RPMI8226 (cell line): ENCODE measurements at regions not wholly inside any gene's neighbourhood (a gene's known extent, or its start where the extent isn't known, plus 50 kb on each side); places are given as distances from the start of the nearest gene placed in this dataset.
"Not testable (repeated sequence)": the region's sequence is repeated elsewhere in the genome, so short reads cannot be mapped to it uniquely, and the experiment has no call there.

Experiments used
- DNase-seq: peaks from one replicate; pipeline ENCODE4 v3.0.0-alpha.2; 2015

DNA sequence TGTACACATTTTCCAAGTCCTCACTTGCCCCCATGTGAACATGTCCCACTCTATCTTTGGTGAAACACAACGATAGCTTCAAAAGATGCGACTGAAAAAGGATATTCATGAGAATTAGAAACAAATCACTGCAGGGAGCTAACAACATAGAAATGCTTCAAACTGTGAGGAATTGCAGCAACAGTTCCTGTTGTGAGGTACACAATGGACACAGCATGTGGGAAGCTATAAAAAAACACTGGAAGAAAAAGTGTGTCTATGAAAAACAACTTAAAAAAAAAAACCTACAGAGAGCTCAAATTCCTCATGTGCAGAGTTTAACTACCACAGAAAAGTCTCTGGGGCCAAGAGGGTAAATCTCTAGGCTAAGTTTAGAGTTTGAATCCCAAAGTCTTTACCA is 51.6 kb upstream of the BLTP1 start:
- no peak for DNase-seq

DNA sequence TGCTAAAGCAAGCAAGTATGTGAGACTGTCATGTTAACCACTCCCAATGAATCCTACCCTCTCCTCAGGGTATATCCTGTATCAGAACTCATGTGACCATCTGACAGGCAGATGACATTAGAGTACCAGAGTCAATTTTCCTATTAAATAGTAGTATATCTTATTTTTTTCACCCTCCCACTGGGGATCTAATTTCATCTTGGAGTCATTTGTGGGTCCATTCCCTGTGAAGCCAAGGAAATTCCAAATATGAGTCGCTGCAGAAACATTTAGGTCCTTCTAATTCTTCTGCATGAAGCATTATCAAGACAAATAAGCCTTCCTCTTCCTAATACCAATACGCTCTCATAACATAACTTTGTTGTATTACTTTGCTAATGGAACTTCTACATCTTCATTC is 52.2 kb upstream of the BLTP1 start:
- no peak for DNase-seq

DNA sequence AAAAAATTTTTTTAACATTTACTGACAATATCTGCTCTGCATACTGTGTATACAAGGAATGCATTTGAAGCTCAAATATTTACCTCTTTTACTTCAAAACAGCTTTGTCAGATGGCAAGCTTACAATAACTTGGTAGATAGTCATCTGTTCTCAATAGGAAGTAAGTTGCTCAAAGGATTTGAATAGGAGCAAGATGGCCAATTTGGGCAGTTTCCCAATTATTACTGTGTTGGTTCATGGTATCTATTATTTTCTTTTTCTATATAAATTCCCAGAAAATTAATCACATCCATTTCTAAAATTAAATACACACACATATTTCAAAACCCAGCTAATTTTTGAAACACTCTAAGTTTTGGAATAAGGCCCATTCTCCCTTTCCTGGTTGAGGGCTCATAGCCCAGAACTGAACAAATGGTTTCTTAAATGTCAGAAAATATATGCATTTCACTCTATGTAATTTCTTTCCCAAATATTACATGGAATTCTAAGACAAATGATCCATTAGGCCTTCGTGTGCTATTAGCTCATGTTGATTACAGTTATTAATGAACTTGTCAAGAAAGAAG is 60.2 kb upstream of the BLTP1 start:
- no peak for DNase-seq

DNA sequence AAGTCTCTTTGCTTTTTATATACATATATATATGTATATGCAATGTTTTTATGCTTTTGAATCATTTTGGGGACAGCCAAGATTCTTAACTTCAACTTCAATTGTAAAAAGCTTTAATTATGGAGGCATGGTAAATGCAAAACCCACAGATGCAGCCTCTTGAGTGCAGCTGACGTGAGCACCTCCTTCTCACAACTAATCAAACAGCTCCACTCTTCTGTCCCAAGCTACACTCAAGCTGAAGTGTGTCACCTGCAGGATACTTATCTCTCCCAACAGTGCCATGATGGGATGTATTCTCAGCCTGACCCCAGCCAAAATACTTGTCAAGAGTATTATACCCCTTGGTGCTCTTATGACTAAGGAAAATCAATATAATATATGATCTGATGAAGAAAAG is 60.7 kb upstream of the BLTP1 start:
- DNase-seq, result no peak

DNA sequence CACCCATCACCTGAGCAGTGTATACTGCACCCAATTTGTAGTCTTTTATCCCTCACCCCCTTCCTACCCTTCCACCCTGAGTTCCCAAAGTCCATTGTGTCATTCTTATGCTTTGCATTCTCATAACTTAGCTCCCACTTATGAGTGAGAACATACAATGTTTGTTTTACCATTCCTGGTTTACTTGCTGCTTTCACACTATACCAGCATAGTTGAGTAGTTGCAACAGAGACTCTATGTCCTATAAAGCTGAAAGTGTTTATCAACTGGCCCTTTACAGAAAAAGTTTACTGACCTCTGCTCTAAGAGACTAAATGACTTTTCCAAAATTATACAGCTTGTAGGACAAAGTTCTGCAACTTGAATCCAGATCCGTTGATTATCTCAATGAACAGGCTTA is 61.1 kb upstream of the BLTP1 start:
- DNase-seq, result no peak

DNA sequence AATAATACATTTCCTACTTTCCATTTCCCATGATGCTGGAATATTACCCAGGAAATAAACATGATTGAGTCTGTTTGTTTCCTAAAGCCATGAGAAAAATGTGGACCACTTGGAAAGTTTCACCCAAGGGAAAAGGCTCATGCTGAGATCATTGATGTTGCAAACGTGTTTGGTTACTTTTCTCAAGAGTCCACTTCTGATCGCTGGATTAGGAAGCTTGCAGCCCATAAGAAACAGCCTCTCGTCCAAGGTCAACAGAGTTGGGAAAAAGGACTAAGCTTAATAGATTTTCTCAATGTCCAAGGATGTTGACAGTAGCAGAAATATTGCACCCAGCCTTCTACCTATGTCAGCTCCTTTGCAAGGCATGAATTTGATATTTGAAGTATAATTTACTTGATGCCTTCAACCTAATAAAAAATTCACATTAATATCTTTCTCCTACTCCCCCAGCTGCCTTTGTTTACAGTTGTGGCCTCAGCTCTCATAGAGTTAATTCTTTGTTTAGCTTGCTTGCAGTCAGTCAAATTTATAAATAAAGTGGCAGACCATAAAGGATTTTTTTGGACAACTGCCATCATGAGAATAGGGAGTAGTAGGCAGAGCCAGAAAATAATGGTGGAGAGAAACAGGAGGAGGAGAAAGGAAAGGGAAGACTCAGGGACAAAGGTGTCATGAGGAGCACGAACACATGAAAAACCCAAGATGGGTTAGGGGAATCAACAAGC is 65.6 kb upstream of the BLTP1 start:
- no peak for DNase-seq

DNA sequence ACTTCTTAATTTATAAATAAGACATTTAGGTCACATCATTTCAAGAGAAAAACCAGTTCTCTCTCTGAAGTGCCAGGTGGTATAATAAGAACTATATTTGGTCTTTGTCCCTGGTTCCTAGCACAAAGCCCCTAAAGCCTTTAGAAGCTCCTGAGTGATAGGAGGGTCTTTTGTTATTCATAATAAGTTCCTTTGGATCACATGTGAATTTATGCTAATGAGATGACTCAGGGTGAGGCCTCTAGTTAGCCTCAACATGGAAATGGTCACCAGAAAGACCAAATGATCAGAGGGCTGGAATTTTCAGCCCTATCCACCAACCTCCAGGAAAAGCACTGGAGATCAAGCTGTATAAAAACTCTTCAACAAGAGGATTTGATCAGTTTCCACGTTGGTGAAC is 68.1 kb upstream of the BLTP1 start:
- no peak for DNase-seq

DNA sequence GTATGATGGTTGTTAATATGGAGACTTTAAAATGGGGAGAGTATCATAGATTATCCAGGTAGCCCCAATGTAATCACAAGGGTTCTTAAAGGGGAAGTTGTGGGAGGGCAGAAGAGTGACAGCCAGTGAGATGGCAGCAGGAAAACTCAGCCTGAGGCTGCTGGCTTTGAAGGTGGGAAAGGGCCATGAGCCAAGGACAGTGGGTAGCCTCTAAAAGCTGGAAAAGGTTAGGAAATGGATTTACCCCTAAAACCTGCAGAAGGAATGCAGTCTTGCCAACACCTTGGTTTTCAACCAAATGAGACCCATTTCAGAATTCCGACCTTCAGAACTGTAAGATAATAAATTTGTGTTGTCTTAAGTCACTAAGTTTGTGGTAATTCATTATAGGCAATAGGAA is 68.8 kb upstream of the BLTP1 start:
- no peak for DNase-seq

DNA sequence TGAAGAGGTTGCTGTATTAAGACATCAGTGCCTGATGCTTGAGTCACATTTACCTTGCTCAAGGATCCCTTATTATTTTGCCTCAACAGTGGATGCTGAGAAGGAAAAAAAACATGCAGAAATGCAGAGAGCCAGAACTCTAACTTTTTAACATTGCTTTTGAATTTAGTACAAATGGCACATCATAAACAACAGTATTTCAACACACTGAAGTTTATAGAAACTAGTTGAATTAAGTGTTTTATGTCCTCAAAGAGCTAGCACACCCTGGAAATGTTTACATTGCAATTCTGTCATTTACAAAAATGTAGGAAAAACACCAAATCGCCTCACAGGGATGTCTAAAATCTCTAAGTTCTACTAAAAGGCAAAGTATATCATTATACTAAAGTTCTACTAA is 69.5 kb upstream of the BLTP1 start:
- no peak for DNase-seq

DNA sequence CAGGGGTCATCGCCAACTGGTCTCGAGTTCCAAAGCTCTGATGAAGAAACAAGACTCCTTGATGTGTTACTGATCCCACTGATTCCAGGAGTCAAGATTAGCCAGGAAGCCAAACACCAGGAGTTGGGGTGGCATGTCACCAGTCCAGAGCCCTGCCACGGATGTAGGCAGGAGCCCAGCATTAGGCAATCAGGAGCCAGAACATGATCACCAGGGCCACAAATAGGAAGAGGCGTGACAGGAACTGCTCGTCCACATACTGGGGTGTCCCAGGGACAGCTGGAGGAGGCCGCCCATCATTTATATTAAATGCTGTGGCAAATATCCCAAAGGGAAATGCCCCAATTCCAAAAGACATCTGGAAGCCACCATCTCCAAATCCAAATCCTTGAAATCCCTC is 74.5 kb upstream of the BLTP1 start:
- DNase-seq, result not testable (repeated sequence)

DNA sequence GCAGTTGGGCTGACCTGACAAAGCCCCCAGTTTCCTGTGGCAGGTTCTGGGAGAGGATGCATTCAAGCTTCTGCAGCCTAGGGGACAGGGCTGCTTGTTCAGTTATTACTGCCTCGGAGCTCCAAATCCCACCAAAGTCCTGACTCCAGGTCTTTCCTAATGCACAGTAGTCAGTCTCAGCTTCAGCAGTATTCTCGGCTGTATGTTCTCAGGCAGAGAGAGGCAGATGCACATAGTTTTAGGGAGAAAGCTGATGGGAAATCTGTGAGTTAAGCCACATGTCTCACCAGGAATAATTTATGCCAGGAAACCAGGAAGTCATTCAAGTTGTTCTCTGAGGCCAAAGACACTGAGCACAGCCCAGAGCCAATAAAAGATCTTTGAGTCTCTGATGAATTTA is 75.3 kb upstream of the BLTP1 start:
- not testable (repeated sequence) for DNase-seq

DNA sequence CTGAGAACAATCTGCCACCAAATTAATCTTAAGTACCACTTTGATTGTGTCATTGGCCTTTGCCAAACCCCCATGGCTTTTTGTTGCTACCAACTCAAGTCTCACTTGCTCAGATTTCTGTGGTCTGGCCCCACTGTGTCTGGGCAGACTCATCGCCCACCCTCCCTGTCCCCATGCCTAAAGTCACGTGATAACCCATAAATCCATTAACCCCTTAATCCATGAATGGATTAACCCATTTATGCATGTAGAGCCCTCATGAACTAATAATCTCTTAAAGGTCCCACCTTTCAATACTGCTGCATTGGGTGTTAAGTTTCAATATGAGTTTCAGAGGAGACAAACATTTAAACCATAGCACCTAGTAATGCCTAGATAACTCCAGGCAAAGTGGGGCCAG is 78.5 kb upstream of the BLTP1 start:
- DNase-seq, result no peak

DNA sequence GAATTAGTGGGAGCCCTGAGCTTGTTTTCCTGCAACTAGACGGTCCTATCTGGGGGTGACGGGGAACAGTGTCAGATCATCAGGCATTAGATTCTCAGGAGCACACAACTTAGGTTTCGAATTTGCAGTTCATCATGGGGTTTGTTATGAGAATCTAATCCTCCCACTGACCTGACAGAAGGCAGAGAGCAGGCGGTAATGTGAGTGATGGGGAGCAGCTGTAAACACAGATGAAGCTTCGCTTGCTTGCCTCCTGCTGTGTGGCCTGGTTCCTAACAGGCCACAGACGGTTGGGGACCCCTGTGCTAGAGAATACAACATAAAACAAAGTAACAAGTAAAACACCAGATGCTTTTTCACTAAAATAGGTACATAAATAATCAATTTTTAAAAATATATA is 86.2 kb upstream of the BLTP1 start:
- no peak for DNase-seq

DNA sequence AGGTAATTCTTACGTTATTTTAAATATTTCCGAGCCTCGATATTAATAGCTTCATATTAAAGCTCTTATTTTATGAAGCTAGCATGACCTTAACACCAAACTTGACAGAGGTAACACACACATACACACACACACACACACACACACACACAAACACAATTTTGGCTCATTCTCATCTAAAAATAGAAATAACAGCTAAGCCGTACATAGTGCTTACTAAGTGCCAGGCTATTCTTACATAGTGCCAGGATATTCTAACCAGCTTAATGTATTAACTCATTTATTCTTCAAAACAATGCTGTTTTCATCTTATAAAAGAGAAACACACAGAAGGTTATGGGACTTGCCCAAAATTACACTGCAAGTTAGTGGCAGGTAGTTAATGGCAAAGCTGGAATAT is 87.0 kb upstream of the BLTP1 start:
- no peak for DNase-seq

DNA sequence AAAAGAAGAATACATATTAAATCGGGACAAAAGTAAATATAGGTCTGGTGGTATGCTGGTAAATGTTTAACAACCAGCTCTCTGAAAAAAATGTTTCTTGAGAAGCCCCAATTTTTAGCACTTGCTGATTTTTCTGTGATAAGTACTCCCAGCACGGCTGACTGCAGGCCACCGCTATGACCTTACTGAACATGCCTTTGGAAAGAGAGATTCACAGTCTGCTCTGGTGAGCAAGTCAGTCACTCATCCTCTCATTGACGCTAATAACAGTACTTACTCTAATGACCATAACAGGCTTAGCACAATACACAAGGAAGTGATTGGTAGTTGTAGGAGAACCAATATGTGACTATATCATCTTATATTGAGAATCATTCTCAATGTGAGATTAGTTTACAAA is 98.9 kb upstream of the BLTP1 start:
- no peak for DNase-seq

DNA sequence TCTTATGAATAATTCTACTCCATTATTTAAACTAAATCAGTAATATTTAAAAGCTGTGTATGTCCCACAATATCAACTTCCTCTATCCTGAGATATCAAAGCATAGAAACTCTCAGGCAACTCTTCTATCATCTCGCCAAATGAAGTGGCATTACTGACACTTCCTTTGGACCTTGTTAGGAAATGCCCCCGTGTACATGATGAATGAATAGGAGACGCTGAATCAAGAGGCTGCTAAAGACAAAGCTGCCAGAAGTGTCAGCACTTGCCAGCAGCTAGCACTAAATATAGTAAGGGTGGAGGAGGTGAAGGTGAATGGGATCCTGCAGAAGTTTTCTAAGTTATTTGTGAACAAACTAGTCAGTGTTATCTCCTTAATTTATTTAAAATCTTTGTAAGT is 99.5 kb upstream of the BLTP1 start:
- DNase-seq, result no peak

DNA sequence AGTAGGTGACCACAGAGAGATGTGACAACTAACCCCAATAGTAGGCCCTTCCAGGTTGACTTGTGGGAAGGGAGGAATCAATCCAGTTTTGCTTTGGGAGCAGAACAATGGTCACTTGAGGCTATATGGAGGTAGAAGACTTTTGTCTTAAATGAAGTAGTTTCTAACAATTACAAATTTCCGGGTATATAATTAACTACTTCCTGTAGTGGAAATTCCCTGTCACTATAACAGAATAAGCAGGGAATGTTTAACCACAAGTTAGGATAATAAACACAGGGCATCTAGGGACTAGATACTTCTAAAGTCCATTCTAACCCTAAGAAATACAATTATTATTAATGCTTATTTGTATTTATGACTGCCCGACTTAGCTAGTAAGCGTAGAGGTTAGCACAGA is 99.0 kb upstream of the TRPC3 start:
- no peak for DNase-seq

DNA sequence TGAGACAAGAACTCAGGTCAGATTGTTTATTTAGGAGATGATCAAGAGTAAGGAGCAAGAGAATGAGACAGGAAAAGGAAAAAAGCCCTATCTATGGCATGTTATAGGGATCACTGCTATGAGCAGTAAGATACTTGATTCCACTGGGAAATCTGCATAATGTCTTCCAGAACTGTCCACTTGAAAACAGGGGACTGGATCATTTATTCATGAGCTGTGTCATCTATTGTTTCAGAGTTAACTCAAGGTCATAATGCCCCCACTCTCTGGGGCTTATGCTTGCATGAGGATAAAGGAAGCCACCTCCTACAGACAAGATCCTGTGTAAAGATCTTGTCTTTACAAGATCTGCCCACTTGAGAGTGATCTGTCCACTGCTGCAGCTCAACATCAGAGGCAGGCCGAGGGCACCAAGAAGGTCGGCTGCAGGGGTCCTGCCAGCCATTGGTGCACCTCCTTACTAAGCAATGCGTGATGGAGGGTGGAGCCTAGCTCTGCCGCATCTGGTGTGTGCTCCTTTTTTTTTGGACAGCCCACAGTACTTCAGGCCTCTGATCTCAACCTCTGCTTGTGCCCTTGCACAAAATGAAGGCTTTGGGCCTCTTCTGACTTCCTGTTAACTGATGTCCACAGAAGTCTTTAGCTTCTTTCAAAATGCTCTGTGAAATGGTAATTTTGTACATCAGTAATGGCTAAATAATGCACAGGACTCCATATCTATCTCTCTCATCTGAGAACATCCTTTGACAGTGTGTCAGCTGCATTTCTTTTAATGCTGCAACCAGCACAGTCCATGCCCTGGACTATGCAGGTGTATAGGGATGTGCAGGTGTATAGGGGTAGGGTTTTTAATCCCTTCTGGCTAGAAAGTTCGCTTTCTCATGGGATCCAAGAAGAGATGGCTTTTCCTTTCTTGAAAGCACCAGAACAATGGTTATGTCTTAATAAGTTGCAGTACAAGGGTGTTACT is 95.9 kb upstream of the TRPC3 start:
- no peak for DNase-seq

DNA sequence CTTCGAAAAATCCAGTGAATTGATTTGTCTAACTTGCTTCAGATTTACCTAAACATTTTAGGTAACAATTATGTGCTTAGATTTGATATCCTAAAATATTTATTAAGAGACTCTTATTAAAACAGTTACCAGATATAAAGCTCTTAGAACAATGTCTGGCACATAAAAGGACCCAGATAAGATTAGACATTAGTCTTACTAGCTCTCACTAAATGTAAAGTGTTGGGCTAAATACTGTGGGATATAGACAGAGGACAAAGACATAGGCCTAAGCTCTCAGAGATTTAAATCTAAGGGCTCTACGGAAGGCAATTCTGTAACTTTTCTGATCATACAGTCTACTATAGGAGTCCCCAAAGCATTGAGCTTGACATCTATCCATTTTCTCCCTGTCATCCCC is 94.4 kb upstream of the TRPC3 start:
- no peak for DNase-seq

DNA sequence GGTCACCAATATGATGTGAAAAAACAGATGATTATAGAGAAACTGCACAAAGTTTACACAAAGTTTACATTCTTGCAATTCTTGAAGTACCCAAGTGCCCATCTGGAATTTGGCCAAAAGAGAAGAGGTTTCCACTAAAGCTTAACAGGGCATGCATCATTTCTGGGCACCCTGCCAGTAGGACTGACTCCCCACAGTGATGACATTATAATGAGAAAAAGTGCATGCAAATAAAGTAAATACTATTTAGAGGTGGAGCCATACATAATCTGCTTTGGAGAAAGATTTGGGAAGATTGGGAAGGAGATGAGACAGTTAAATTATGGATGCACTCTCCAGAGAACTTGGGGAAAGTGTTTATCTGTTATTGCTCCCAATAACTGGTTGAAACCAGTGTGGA is 93.7 kb upstream of the TRPC3 start:
- DNase-seq, result peak; percentile 70

DNA sequence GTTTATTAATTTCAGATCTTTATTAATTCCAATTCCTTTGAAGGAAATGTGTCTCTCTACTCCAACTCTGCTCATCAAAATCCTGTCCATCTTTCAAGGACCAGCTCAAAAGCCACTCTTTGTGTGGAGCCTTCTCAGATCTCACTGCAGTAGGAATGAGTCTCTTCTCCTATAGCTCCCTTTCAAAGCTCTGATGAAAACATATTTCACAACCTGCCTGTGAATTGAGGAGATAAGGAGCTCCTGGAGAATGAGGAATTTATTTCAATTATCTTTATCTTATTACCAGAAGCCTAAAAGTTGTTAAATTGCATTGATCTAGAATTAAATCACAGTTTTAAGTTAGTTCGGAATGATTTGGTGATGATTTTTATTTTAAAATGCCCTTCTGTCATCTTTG is 92.6 kb upstream of the TRPC3 start:
- no peak for DNase-seq

DNA sequence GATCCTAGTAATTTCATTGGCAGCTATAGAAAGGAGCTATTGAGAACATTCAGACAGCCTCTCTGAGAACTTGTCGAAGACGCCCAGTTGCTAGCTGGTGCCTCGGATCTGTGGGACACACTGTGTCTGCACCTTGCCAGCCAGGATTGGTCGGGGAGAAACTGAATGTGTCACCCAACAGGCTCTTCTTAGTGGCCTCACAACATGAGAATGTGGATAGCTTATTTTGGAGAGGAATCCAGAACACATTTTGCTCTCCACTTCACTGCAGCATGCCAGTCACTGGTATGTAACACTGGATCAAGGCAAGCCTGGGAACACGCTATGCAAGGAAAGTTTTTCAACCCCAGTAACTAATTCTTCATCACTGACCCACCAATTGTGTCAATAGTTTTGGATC is 89.5 kb upstream of the TRPC3 start:
- DNase-seq, result no peak

DNA sequence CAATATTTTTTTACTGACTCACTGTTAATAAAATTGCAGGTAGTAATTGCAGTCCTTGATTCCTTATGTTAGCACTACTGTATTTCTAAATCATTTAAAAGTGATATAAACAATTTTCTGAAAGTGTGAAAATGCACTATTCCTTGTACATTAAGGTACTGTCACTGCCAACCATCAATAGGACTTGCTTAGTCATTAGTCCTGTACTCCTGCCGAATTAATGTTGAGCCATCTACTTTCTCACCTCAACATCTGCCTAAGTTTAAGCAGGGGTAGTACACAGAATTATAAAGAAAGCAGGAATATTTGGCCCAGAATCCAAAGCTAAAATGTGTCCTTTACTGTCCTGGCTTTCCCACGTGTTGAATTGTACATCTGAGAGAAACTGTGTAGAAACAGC is 87.0 kb upstream of the TRPC3 start:
- no peak for DNase-seq

DNA sequence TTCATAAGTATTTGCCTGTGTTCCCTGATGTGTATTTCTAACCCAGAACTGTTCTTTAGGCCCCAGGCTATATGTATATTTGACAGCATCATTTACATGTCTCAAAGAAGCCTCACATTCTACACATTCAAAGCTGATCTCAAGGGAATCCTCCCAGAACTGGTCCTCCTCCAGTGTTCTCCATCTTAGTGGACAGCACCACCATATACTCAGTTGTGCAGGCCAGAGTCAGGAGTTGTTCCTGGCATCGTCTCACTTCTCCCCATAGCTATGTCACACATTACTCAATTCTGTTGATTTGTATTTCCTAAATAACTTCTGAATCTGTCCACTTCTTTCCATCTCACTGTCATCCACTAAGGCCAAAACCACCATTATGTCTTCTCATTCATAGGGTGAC is 82.8 kb upstream of the TRPC3 start:
- no peak for DNase-seq
